ENCODE measurements at regions not wholly inside any gene's neighbourhood (a gene's known extent, or its start where the extent isn't known, plus 50 kb on each side); places are given as distances from the start of the nearest gene placed in this dataset.

GRCh38 chrX:104513162-104513561 is 52.8 kb upstream of the IL1RAPL2 start:
- intact Hi-C loops (cut with DNase I): no loop called here
- no peaks in the 10 kb centered on the region for H3K36me3 ChIP-seq
- no peaks in the 10 kb centered on the region for H3K4me1 ChIP-seq (ENCODE audit: insufficient read depth)
- no peak overlapping the region for H3K4me3 ChIP-seq
- H3K9me3 ChIP-seq: no peaks in the 10 kb centered on the region
- 70 to 76% (median 72%) methylated on average over 3 of the region's 3 CpGs for WGBS, 3 donors
- no peak overlapping the region for H3K27ac ChIP-seq
- DNase-seq: no peak
- TF ChIP-seq EP300 (IDR thresholded peaks at IDR 0.05): no peak
- no peak for TF ChIP-seq POLR2A (IDR thresholded peaks at IDR 0.05)
- TF ChIP-seq CTCF (IDR thresholded peaks at IDR 0.05): no peak
- H3K27me3 ChIP-seq: no peaks in the 10 kb centered on the region

GRCh38 chrX:104510801-104511200 is 55.2 kb upstream of the IL1RAPL2 start:
- Histone ChIP-seq H3K4me1 (ENCODE audit: insufficient read depth) (no peaks in the 10 kb centered on the region), H3K27ac (no peak overlapping the region), H3K36me3 (no peaks in the 10 kb centered on the region), H3K27me3 (no peaks in the 10 kb centered on the region), H3K9me3 (no peaks in the 10 kb centered on the region), H3K4me3 (no peak overlapping the region)
- 74 to 85% (median 78%) methylated on average over 2 of the region's 2 CpGs for WGBS, 3 donors
- TF ChIP-seq CTCF (IDR thresholded peaks at IDR 0.05) (no peak), EP300 (IDR thresholded peaks at IDR 0.05) (no peak)
- DNase-seq: no peak
- intact Hi-C loops (cut with DNase I): no loop called here

GRCh38 chrX:104502460-104502859 is 63.5 kb upstream of the IL1RAPL2 start:
- H3K36me3 ChIP-seq: no peaks in the 10 kb centered on the region
- no peak for DNase-seq
- no peak overlapping the region for H3K27ac ChIP-seq
- H3K9me3 ChIP-seq: no peaks in the 10 kb centered on the region
- H3K27me3 ChIP-seq: no peaks in the 10 kb centered on the region
- no peaks in the 10 kb centered on the region for H3K4me1 ChIP-seq (ENCODE audit: insufficient read depth)
- TF ChIP-seq POLR2A (IDR thresholded peaks at IDR 0.05) (no peak), CTCF (IDR thresholded peaks at IDR 0.05) (no peak), EP300 (IDR thresholded peaks at IDR 0.05) (no peak)
- H3K4me3 ChIP-seq: no peak overlapping the region
- intact Hi-C loops (cut with DNase I): no loop called here
- WGBS, 3 donors: 46 to 54% (median 50%) methylated on average over 2 of the region's 2 CpGs

DNA sequence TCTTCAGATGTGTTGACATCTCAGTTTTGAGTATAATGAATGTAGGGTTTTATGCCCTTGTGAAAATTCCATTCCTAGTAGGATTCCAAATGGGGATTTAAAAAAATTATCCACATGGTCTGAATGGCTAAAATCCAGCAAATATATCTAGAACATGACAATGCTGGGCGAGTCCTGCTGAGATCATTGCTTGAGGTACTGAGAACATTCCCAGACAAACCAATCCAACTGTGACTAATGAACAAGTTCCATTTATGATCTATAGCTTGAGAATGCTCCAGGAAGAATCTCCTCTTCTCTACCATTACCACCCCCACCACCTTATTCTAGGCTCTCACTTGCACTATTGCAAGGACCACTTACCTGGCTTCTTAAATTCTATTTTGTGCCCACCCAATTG is 77.2 kb upstream of the IL1RAPL2 start:
- Histone ChIP-seq H3K27me3 (no peaks in the 10 kb centered on the region), H3K36me3 (no peaks in the 10 kb centered on the region), H3K4me3 (no peak overlapping the region), H3K9me3 (no peaks in the 10 kb centered on the region), H3K4me1 (ENCODE audit: insufficient read depth) (no peaks in the 10 kb centered on the region), H3K27ac (no peak overlapping the region)
- no peak for DNase-seq
- WGBS, 3 donors: 30 to 43% (median 41%) methylated on average over 1 of the region's 1 CpG
- TF ChIP-seq POLR2A (IDR thresholded peaks at IDR 0.05) (no peak), EP300 (IDR thresholded peaks at IDR 0.05) (no peak), CTCF (IDR thresholded peaks at IDR 0.05) (no peak)
- intact Hi-C loops (cut with DNase I): no loop called here

GRCh38 chrX:104486691-104487090 is 79.3 kb upstream of the IL1RAPL2 start:
- 70 to 80% (median 76%) methylated on average over 2 of the region's 2 CpGs for WGBS, 3 donors

More at GRCh38 chrX:104486691-104487090, 79.3 kb upstream of the IL1RAPL2 start:
- H3K4me1 ChIP-seq (ENCODE audit: insufficient read depth): no peaks in the 10 kb centered on the region
- no peak overlapping the region for H3K4me3 ChIP-seq
- no peak for DNase-seq
- no peaks in the 10 kb centered on the region for H3K9me3 ChIP-seq
- TF ChIP-seq POLR2A (IDR thresholded peaks at IDR 0.05) (no peak), EP300 (IDR thresholded peaks at IDR 0.05) (no peak), CTCF (IDR thresholded peaks at IDR 0.05) (no peak)
- intact Hi-C loops (cut with DNase I): no loop called here
- no peaks in the 10 kb centered on the region for H3K36me3 ChIP-seq
- no peaks in the 10 kb centered on the region for H3K27me3 ChIP-seq
- no peak overlapping the region for H3K27ac ChIP-seq

Measured in ovary (tissue), 7 donors.